ENCODE measurements at regions not wholly inside any gene's neighbourhood (a gene's known extent, or its start where the extent isn't known, plus 50 kb on each side); places are given as distances from the start of the nearest gene placed in this dataset.

DNA sequence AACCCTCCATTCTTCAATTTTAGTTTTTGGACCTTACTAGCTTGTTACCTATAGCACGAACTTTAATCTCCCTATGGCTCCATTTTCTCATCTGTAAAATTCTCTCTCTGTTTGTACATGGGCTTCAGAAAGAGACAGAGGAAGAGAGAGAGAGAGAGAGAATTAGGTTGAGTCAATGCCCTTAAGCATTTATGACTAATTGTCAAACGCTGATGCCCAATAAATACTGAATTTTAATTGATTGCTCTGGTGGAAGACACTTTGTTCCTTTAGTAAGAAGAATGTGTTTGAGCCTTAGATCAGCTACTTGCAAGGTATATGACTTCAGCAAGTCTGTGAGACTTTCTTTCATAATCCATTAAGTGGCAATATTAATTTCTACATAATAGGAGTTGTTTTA lies 743.1 kb upstream of the ADGRL4 start:
- TF ChIP-seq, protein P1, sequence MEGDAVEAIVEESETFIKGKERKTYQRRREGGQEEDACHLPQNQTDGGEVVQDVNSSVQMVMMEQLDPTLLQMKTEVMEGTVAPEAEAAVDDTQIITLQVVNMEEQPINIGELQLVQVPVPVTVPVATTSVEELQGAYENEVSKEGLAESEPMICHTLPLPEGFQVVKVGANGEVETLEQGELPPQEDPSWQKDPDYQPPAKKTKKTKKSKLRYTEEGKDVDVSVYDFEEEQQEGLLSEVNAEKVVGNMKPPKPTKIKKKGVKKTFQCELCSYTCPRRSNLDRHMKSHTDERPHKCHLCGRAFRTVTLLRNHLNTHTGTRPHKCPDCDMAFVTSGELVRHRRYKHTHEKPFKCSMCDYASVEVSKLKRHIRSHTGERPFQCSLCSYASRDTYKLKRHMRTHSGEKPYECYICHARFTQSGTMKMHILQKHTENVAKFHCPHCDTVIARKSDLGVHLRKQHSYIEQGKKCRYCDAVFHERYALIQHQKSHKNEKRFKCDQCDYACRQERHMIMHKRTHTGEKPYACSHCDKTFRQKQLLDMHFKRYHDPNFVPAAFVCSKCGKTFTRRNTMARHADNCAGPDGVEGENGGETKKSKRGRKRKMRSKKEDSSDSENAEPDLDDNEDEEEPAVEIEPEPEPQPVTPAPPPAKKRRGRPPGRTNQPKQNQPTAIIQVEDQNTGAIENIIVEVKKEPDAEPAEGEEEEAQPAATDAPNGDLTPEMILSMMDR (IDR thresholded peaks at IDR 0.05): no peak
- no peak for TF ChIP-seq POLR2A (IDR thresholded peaks at IDR 0.05)

Measured in prostate gland (tissue), 2 donors.